ENCODE measurements at regions not wholly inside any gene's neighbourhood (a gene's known extent, or its start where the extent isn't known, plus 50 kb on each side); places are given as distances from the start of the nearest gene placed in this dataset.

DNA sequence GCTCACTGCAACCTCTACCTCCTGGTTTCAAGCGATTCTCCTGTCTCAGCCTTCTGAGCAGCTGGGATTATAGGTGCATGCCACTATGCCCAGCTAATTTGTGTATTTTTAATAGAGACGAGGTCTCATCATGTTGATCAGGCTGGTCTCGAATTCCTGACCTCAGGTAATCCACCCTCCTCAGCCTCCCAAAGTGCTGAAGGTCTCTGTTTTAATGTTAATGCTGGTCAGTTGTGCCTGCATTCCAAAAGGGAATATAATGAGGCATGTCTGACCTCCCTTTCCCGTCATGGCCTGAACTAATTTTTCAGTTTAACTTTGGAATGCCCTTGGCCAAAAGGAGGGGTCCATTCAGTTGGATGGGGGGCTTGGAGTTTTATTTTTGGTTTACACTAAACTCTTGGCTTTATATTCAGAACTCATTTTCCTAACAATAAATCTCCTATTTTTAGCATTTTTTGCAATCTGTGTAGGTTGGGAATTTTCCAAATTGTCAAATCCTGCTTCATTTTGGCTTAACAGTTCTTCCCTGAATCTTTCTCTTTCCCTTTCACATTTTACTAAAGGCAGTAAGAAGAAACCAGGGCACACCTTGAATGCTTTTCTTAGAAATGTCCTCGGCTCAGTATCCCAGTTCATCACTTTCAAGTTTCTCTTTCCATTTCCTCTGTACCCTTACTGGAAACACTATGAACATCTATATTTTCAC lies 1175.5 kb downstream of the MAT2B start:
- H3K27ac ChIP-seq = no peak overlapping the region
- TF ChIP-seq, protein P1, sequence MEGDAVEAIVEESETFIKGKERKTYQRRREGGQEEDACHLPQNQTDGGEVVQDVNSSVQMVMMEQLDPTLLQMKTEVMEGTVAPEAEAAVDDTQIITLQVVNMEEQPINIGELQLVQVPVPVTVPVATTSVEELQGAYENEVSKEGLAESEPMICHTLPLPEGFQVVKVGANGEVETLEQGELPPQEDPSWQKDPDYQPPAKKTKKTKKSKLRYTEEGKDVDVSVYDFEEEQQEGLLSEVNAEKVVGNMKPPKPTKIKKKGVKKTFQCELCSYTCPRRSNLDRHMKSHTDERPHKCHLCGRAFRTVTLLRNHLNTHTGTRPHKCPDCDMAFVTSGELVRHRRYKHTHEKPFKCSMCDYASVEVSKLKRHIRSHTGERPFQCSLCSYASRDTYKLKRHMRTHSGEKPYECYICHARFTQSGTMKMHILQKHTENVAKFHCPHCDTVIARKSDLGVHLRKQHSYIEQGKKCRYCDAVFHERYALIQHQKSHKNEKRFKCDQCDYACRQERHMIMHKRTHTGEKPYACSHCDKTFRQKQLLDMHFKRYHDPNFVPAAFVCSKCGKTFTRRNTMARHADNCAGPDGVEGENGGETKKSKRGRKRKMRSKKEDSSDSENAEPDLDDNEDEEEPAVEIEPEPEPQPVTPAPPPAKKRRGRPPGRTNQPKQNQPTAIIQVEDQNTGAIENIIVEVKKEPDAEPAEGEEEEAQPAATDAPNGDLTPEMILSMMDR (conservative IDR thresholded peaks at IDR 0.05) = no peak

DNA sequence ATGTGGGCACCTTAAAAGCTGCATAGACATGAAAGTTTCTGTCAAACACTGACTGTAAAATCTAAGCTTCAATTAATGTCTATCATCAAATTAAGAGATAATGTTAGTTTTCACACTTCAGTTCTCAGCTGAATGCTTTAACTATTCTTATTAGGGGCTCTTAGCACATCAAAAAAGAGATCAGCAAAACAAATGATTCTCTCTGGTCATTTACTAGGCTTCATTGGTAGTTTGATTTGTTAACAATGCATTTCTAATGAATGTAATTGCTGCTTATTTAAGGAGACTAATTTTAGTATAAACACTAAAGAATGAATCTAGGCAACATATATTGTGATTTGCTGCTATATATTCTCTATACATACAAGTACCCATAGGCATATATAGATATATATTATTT lies 1182.0 kb downstream of the MAT2B start:
- TF ChIP-seq, protein P1 (conservative IDR thresholded peaks at IDR 0.05) = no peak

DNA sequence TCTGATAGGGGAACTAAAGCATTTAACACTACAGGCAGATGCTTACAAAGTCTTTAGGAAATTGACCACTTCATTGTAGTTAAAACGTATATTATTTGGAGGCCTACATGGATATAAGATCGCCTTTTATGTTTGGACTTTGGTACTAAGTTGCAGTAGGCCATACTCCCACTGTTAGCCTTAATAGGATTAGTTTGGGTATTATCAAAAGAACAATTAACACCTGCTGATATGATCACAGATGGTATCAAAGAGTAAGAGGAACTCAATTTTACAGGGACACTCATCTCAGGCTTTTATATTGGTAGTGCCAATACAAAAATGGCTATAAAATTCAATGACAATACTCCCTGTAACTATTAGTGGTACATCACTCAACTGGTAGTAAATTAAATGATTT lies 1183.0 kb downstream of the MAT2B start:
- TF ChIP-seq, protein P1 (conservative IDR thresholded peaks at IDR 0.05) = no peak
- no peak overlapping the region for H3K27ac ChIP-seq

More for the DNA sequence above, 1182.0 kb downstream of the MAT2B start:
- no peak overlapping the region for H3K27ac ChIP-seq

DNA sequence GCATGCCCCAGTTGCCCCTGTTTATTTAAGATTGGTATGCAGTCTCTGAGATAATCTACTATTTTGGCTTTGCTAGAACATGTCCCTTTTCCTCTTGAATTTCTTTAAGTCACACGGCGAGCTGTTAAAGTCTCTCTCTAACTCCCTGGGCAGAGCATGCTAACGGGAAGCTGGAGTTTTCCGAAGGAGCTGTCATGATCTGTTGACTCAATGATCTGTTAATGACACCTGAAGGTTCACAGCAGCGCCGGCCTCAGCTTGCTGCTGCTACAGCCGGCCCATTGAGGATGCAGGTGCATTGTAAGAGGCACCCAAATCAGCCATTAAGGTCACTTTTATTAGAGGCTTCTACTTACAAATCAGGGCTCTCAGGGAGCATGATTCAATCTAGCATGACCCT lies 1203.4 kb downstream of the MAT2B start:
- no peak overlapping the region for H3K27ac ChIP-seq
- TF ChIP-seq, protein P1 (conservative IDR thresholded peaks at IDR 0.05) = no peak

DNA sequence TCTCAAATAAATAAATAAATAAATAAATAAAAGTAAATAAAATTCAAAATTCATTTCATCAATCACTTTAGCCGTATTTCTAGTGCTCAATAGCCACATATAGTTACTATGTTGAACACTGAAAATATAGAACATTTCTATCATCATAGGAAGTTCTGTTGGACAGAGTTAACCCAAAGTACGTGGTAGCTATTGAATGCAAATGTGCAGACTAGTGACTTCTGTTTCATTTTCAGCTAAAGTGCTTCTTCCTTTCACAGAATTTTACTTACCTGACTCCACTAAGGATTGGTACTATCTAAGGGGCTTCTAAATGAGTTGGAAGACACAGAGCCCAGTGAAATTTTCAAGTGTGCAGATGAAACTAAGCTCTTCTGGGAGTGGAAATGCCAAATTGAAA lies 1208.3 kb downstream of the MAT2B start:
- TF ChIP-seq, protein P1 (conservative IDR thresholded peaks at IDR 0.05) = no peak
- H3K27ac ChIP-seq = no peak overlapping the region

DNA sequence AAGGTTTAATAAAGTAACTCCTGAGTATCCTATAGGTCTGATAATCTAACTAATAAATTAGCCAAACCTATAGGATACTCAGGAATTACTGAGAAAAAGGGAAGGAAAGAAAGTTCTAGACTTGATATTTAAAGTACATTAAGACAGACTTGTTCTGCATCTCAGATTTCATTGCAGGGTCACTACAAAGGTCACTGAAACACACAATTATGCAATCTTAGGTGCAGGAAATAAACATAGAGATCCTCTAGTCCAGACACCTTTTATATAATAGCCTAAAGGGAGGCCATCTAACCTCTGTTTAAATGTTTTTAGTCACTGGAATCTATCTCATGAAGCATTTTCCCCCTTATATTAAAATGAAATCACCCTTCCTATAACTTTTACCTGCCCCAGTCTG lies 1215.7 kb downstream of the MAT2B start:
- TF ChIP-seq, protein P1 (conservative IDR thresholded peaks at IDR 0.05) = no peak
- H3K27ac ChIP-seq = no peak overlapping the region

DNA sequence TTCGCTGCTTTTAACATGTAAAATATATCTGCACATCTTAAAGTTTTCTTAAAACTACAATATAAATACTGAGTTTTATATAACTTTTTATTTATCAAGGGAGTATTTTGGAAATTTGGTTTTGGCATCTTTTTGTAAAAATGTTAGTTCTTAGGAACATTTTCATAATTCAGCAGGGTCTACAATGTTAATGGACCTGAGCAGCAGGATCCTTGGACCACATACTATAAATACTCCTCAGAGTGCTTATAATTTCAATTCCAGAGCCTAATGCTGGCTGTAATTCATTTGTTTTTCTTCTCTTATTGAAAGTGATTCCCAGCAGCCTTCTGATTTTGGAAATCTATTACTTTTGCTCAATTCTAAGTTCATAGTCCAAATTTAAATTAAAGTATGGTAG lies 1216.2 kb downstream of the MAT2B start:
- TF ChIP-seq, protein P1 (conservative IDR thresholded peaks at IDR 0.05) = no peak

More for the DNA sequence above, 1216.2 kb downstream of the MAT2B start:
- H3K27ac ChIP-seq = no peak overlapping the region
